Right lobe of liver (tissue), 6 donors: ENCODE measurements at regions not wholly inside any gene's neighbourhood (a gene's known extent, or its start where the extent isn't known, plus 50 kb on each side); places are given as distances from the start of the nearest gene placed in this dataset.

Experiments
- ATAC-seq, 4 donors: fragments of 200-7000 bp; cut with Tn5 transposase; one replicate each; pipeline ENCODE4 v1.9.1; 2020; ENCODE audit warnings: mild to moderate bottlenecking in 4 of 4, moderate library complexity in 4 of 4
- DNase-seq, 3 donors: peaks; one replicate each; pipeline ENCODE4 v3.0.0-alpha.2; 2020
- H3K27ac ChIP-seq, 3 donors: fragments of 200-600 bp; one replicate each; pipeline ENCODE4 v1.8.0; 2022
- H3K27me3 ChIP-seq, 2 donors: fragments of 200-600 bp; one replicate each; pipeline ENCODE4 v1.8.0; 2022
- H3K36me3 ChIP-seq, 4 donors: fragments of 200-600 bp; sonication (generic) in 1 of 4; one replicate each; pipeline versions ENCODE4 v1.5.1 to v1.8.0; 2017 to 2022; ENCODE audit warnings: control low read depth in 1 of 4
- H3K4me1 ChIP-seq, 4 donors: fragments of 200-600 bp; sonication (generic) in 1 of 4; one replicate each; pipeline versions ENCODE4 v1.5.1 to v1.8.0; 2017 to 2022; ENCODE audit warnings: control low read depth in 1 of 4
- H3K4me3 ChIP-seq, 3 donors: fragments of 200-600 bp; one replicate each; pipeline ENCODE4 v1.8.0; 2022
- H3K9me3 ChIP-seq, 4 donors: fragments of 200-600 bp; sonication (generic) in 1 of 4; one replicate each; pipeline versions ENCODE4 v1.5.1 to v1.8.0; 2017 to 2022; ENCODE audit warnings: control low read depth in 1 of 4
- POLR2A ChIP-seq: fragments of 450-650 bp; IDR thresholded peaks from one replicate; pipeline ENCODE4 v1.6.1; 2017; ENCODE audit warnings: antibody characterized with exemption, mild to moderate bottlenecking
- WGBS: methylation state at CpG from one replicate; pipeline ENCODE4 v1.1.6; 2018; ENCODE audit warnings: low coverage, low lambda C conversion rate; ENCODE audit not compliant: insufficient coverage; ENCODE audit errors: missing lambda C conversion rate; 5-methylcytosine and 5-hydroxymethylcytosine counted together
- intact Hi-C, 2 donors: fragments of 100-400 bp; cut with DNase I; formaldehyde crosslinking; loops; one replicate each; pipeline versions ENCODE4 v1.11.2 to v1.14.1; 2022
- TF ChIP-seq, protein P1 (sequence below), 4 donors: fragments of 200-600 bp in 3 of 4; fragments of 450-650 bp in 1 of 4; IDR thresholded peaks; one replicate each; pipeline versions ENCODE4 v1.5.1 to v1.8.0; 2016 to 2022; ENCODE audit warnings: antibody characterized with exemption in 4 of 4, mild to moderate bottlenecking in 2 of 4
- donor health status: DM: no; HTN: yes; CAD: no.
- donor health status: DM: no; HTN: no; CAD: no.
- donor health status: DM: no; HTN: no; CAD: no.
- donor health status: DM: no; HTN: yes; CAD: no.
- donor health status: DM: no; HTN: yes; CAD: no.

DNA sequence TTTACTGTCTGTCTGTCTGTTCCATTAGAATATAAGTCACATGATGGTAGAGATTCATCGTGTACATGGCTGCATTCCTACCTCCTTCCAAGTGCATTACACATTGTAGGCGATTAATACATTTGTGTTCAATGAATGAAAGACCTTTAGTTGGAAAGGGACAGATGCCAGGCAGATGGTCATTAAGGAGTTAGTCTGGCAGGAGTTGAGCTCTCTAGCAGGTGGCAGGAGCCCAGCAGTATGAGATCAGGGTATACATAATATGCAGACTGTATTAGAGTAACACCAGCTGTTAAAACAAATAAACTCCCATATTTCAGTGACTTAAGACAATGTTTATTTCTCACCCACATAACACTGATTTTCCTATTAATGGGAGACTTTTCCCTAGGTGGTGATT is 147.7 kb upstream of the LARGE1 start:
- no peaks in the 10 kb centered on the region for H3K27me3 ChIP-seq
- H3K4me3 ChIP-seq: no peak overlapping the region
- DNase-seq (no peak), ATAC-seq (no peak)
- no peak for TF ChIP-seq POLR2A
- TF ChIP-seq, protein P1, sequence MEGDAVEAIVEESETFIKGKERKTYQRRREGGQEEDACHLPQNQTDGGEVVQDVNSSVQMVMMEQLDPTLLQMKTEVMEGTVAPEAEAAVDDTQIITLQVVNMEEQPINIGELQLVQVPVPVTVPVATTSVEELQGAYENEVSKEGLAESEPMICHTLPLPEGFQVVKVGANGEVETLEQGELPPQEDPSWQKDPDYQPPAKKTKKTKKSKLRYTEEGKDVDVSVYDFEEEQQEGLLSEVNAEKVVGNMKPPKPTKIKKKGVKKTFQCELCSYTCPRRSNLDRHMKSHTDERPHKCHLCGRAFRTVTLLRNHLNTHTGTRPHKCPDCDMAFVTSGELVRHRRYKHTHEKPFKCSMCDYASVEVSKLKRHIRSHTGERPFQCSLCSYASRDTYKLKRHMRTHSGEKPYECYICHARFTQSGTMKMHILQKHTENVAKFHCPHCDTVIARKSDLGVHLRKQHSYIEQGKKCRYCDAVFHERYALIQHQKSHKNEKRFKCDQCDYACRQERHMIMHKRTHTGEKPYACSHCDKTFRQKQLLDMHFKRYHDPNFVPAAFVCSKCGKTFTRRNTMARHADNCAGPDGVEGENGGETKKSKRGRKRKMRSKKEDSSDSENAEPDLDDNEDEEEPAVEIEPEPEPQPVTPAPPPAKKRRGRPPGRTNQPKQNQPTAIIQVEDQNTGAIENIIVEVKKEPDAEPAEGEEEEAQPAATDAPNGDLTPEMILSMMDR (IDR thresholded peaks at IDR 0.05): no peak
- no peaks in the 10 kb centered on the region for H3K4me1 ChIP-seq
- no peaks in the 10 kb centered on the region for H3K9me3 ChIP-seq
- no peaks in the 10 kb centered on the region for H3K36me3 ChIP-seq
- intact Hi-C loops: no loop called here
- H3K27ac ChIP-seq: no peak overlapping the region
- WGBS: 44% methylated on average over 2 of the region's 2 CpGs

DNA sequence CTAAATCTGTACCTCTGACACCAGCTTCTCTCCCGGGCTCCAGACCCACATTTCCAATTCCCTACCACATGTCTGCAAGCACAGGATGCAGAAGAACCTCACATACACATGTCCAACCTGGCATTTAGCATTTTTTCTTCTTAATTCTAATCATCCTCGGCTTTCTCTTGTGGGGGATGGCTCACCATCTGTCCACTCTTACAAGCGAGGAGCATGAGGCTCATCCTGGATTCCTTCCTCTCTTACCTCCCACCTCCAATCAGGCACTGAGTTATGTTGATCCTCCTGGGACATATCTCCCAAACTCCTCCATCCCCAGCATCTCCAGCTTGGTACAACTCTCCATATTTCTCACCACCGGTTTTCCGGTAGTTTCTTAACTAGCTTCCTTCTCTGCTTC is 149.8 kb upstream of the LARGE1 start:
- Histone ChIP-seq H3K36me3 (no peaks in the 10 kb centered on the region), H3K4me1 (no peaks in the 10 kb centered on the region), H3K9me3 (no peaks in the 10 kb centered on the region), H3K4me3 (no peak overlapping the region), H3K27ac (no peak overlapping the region), H3K27me3 (no peaks in the 10 kb centered on the region)
- ATAC-seq (no peak), DNase-seq (no peak)
- intact Hi-C loops: no loop called here
- 67% methylated on average over 5 of the region's 5 CpGs for WGBS
- TF ChIP-seq, protein P1 (IDR thresholded peaks at IDR 0.05): no peak
- TF ChIP-seq POLR2A: no peak

DNA sequence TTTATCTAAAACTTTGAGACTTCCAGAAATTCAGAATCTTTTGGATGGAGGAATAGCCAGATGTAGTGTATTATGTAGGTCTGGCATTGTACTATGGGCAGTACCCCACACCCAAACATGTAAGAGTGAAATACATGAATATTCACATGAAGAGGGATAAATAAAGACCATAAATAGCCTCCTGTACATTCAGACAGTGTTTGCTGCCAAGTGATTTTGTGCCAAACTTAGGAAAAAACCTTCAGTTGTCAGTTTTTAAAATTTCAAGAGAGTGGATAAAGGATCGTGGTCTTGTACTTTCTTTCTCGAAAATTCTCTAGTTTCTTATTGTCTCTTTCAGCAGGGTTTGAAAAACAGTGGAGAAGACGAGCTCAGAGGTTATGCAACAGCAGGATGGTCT is 150.3 kb upstream of the LARGE1 start:
- H3K36me3 ChIP-seq: no peaks in the 10 kb centered on the region
- no peak overlapping the region for H3K4me3 ChIP-seq
- no peaks in the 10 kb centered on the region for H3K9me3 ChIP-seq
- H3K27ac ChIP-seq: no peak overlapping the region
- intact Hi-C loops: no loop called here
- H3K4me1 ChIP-seq: no peaks in the 10 kb centered on the region
- no peaks in the 10 kb centered on the region for H3K27me3 ChIP-seq
- DNase-seq (no peak), ATAC-seq (no peak)
- no peak for TF ChIP-seq POLR2A
- TF ChIP-seq, protein P1 (IDR thresholded peaks at IDR 0.05): no peak
- 45% methylated on average over 3 of the region's 3 CpGs for WGBS

DNA sequence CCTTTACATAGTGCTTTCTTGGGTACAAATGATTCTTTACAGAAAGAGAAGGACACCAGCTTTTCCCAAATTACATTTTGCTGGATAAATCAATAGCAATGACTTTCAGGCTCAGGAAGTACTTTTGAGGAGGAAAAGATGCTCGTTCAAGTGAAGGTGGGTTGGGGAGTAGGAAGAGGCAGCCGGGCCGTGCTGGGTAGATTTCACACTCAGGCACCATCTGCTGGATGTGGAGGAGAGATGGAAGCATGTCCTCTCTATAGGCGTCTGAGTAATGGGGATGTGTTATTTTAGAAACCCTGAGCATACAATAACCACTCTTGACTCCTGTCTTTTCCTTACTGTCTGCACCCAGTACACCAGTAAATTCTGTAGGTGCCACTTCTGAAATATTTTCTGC is 152.3 kb upstream of the LARGE1 start:
- intact Hi-C loops: no loop called here
- WGBS: 51% methylated on average over 4 of the region's 4 CpGs
- ATAC-seq: no peak
- Histone ChIP-seq H3K4me3 (no peak overlapping the region), H3K9me3 (no peaks in the 10 kb centered on the region), H3K4me1 (no peaks in the 10 kb centered on the region), H3K27me3 (no peaks in the 10 kb centered on the region), H3K36me3 (no peaks in the 10 kb centered on the region), H3K27ac (no peak overlapping the region)
- no peak for DNase-seq
- no peak for TF ChIP-seq POLR2A
- TF ChIP-seq, protein P1 (IDR thresholded peaks at IDR 0.05): no peak

DNA sequence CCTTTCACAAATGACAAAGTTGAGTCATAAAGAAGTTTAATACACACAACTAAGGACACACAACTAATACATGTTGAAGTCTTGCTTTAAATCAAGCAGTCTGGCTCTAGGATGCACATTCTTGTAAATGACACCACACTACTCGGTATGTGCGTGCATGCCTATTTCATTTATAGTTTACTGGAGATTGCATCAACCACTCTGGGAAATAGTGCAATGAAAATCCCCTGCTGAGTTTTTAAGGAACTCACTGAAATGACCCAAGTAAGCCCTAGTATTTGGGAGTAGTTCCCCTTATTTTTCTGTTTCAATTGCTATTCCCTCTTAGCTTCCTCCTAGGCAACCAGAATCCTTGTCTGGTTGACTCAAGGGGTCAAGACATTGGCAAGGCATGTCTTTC is 160.2 kb upstream of the LARGE1 start:
- DNase-seq (no peak), ATAC-seq (no peak)
- Histone ChIP-seq H3K4me3 (no peak overlapping the region), H3K9me3 (no peaks in the 10 kb centered on the region), H3K36me3 (no peaks in the 10 kb centered on the region), H3K4me1 (no peaks in the 10 kb centered on the region), H3K27ac (no peak overlapping the region), H3K27me3 (no peaks in the 10 kb centered on the region)
- no peak for TF ChIP-seq POLR2A
- TF ChIP-seq, protein P1 (IDR thresholded peaks at IDR 0.05): no peak
- intact Hi-C loops: no loop called here
- WGBS: 80% methylated on average over 1 of the region's 2 CpGs
